ENCODE measurements at regions not wholly inside any gene's neighbourhood (a gene's known extent, or its start where the extent isn't known, plus 50 kb on each side); places are given as distances from the start of the nearest gene placed in this dataset.
"Not testable (repeated sequence)": the region's sequence is repeated elsewhere in the genome, so short reads cannot be mapped to it uniquely, and the experiment has no call there.

- no peak for DNase-seq (ENCODE audit: low read depth)
These were observed 79.1 kb downstream of the CTH start for GRCh38 chr1:70490153-70490552.

DNA sequence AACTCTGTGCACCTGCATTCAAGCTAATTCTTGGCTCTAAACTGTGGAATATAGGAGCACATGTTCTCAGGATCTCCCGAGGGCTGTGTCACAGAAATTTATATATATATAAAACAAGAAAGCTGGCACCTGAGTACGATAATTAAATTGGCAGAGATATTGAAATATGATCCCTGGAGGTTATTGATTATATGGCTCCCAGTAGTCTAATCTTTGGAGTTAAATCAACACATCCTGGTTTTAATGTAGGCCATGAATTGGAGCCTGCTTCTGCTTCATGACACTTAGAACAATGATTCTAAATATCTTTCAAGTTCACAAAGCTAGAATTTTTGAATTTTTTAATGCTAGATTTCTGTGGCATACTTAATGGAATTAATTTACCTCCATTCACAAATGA, 84.3 kb downstream of the CTH start:
- DNase-seq (ENCODE audit: low read depth): no peak

DNA sequence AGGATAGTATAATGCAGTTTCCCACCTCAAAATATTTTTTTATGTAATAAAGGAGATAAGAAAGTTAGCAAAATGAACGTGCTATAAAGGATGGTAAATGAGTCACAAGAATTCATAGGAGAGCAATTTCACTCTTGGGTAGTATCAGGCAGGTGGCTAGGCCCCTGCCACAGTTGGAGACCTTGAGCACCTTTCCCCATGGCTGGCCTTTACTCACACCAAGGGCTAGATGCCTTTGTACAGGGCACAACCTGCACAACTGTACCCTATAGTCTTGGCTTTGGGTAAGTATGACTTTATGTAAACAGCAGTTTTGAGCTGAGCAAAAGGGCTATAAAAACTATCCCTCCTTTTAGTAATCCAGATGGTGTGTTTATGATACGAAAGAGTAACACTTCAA, 85.1 kb downstream of the CTH start:
- no peak for DNase-seq (ENCODE audit: low read depth)

GRCh38 chr1:70497152-70497551, 86.1 kb downstream of the CTH start:
- no peak for DNase-seq (ENCODE audit: low read depth)

DNA sequence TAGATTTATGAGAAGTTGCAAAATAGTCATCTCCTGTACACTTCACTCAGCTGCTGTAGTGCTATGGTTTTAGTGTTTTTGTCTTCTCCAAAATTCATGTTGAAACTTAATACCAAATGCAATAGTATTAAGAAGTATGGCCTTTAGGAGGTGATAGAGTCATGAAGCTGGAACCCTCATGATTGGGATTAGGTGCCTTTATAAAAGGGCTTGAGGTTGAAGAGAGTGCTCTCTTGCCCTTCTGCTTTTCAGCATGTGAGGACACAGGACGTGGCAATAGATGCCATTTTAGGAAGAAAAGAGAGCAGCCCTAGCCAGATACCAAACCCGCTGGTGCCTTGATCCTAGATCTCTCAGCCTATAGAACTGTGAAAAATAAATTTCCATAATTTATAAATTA, 87.6 kb downstream of the CTH start:
- DNase-seq (ENCODE audit: low read depth): no peak

DNA sequence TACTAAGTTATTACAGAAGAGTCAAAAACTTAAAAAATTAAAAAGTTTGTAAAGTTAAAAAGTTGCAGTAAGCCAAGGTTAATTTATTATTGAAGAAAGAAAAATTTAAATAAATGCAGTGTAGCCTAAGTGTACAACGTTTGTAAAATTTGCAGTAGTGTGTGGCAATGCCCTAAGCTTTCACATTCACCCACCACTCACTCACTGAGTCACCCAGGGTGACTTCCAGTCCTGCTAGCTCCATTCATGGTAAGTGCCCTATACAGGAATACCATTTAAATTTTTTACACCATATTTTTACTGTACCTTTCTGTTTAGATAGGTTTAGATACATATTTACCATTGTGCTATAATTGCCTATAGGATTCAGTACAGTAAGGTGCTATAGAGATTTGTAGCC, 88.6 kb downstream of the CTH start:
- DNase-seq (ENCODE audit: low read depth): no peak

GRCh38 chr1:70503358-70503757, 92.3 kb downstream of the CTH start:
- DNase-seq (ENCODE audit: low read depth): peak; percentile 36

DNA sequence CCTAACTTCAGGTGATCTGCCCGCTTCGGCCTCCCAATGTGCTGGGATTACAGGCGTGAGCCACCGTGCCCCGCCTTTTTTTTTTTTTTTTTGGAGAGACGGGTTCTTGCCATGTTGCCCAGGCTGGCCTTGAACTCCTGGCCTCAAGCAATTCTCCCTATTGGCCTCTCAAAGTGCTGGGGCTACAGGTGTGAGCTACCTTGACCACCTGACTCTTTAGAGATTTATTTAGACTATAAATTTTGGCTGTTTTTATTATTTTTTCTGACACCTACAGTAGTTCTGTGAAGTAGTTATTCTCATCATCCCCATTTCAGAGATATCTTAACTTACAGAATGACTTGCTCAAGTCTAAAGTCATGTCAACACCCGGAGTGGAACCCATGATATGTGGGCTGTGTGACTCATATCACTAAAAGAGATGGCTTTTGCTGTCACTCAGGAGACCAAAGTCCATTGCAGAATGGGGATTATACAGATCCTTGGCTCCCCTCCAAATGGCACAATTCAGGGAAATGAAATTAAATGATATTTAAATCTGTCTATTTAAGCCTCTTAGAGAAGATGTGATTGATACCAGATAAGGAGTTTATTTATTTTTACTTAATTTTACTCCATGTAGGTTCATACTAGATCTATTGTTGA, 93.2 kb downstream of the CTH start:
- DNase-seq (ENCODE audit: low read depth): peak; percentile 58

DNA sequence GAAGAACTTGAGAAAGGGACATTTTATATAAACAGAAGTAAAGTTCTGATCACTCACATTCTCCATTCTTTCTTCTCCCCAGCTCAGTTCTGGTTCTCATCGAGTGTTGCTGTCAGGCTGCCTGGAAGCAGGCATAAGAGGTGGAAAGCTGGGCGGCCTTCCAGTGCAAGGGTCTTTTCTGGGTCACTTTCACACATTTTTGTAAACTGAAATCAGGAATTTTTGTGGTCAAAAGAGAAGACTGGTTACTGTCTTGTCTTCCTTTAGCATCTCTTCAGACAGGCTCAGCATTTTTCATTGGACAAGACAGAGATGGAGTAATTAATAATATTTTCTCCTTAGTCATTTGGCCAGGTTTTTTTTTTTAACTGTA, 93.7 kb downstream of the CTH start:
- DNase-seq (ENCODE audit: low read depth): peak; percentile 93

DNA sequence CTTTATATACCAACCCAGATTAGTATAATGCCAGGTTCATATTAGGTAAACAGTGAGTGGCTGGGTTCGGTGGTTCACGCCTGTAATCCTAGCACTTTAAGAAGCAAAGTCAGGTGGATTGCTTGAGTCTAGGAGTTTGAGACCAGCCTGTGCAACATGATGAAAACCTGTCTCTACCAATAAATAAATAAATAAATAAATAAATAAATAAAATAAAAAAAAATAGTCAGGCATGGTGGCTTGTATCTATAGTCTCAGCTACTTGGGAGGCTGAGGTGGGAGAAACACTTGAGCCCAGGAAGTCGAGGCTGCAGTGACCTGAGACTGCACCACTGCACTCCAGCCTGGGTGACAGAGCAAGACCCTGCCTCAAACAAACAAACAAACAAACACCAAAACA, 96.9 kb downstream of the CTH start:
- not testable (repeated sequence) for DNase-seq (ENCODE audit: low read depth)

DNA sequence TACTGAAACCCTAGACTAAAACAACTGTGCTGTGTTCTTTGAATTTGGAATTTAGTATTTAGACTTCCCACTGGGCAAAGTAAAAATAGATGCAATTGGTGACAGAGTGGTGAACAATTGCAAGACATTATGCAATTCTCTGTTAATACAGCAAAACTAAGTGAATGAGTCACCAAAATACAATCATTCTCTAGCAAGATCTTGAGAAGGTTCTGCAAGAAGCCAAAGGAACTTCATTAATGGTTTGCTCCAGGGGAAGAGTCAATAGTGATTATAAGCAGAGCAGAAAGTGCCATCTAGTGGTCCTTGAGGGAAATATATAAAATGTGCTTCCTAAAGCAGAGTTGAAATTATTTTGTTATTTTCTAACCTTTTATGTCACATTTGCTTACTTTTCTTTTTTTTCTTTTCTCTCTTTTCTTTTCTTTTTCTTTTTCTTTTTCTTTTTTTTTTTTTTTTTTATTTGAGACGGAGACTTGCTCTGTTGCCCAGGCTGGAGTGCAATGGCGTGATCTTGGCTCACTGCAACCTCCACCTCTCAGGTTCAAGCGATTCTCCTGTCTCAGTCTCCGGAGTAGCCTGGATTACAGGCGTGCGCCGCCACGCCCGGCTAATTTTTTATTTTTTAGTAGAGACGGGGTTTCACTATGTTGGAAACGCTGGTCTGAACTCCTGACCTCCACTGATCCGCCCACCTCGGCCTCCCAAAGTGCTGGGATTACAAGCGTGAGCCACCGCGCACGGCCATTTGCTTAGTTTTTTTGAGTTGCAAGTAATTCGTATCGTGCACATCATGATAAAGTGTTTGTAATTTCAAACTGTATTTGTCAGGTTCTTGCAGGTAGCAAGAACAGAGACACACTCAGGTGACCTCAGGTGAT, 99.2 kb downstream of the CTH start:
- DNase-seq (ENCODE audit: low read depth): peak; percentile 97

GRCh38 chr1:70517444-70517843, 106.4 kb downstream of the CTH start:
- DNase-seq (ENCODE audit: low read depth): no peak

GRCh38 chr1:70518106-70518505, 107.0 kb downstream of the CTH start:
- DNase-seq (ENCODE audit: low read depth): no peak

DNA sequence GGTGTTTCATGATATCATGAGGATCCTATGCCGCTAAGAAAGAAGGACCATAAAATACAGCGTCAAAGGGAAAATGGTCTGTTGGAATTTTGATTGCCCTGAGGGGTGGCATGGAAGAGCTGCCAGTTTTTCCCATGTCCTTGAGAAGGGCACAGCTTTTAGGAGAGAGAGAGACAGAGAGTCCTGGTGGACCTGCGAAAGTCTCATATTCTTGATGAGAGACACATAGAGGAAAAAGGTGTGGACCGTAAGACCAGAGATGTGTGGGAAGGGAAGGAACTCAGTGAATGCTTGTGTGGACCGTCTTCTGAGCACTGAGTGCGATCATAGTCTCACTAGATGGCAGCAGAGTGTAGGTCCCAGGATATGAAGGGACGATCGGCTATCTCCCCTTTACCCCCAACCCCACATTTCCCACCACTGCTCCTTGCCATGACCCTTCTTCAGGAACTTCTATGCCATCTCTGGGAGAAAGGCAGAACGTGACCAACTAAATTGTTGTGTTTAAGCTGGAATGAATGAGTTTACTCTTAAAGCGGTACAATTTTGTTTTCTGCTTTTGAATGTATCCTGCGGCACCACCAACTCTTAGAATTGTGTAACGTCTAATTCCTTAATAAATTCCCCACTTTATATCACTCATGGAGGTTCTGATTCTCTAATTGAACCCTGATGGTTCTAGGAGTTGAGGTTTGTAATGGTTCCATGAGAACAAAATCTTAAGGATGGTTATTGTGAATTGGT, 117.7 kb downstream of the CTH start:
- peak; percentile 37 for DNase-seq (ENCODE audit: low read depth)

DNA sequence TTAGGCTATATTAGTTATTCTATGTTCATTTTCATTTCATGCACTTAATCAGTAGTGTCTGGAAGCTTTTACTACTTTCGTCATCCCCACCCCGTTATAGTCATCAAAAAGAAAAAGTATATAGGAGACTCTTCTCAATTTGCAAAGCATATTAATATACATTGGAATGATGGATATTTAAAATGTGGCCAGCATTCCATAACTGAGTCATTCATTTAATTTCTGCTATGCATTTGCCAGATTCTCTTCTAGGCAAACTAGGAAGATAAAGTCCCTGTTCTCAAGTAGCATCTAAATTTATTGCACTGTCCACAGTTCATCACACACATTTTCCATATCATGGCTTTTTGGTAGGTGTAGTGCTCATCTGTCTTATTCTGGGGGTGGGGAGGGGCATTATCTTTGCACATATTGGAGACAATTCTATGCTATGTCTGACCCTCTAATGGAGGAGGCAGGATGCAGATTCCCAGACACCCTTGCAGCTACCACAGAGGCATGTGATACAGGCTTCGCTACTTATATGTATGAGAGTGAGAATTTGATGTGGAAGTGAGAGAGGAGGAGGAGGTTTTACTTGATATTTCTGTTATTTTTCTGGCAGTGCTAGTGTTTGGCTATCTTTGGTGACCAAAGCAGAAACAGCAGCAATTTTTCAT, 125.8 kb downstream of the CTH start:
- peak; percentile 1 for DNase-seq (ENCODE audit: low read depth)

- no peak for DNase-seq (ENCODE audit: low read depth)
These were observed 126.7 kb downstream of the CTH start for GRCh38 chr1:70537788-70538187.

GRCh38 chr1:70542030-70542429, 131.0 kb downstream of the CTH start:
- no peak for DNase-seq (ENCODE audit: low read depth)

GRCh38 chr1:70542856-70543255, 131.8 kb downstream of the CTH start:
- DNase-seq (ENCODE audit: low read depth): no peak

DNA sequence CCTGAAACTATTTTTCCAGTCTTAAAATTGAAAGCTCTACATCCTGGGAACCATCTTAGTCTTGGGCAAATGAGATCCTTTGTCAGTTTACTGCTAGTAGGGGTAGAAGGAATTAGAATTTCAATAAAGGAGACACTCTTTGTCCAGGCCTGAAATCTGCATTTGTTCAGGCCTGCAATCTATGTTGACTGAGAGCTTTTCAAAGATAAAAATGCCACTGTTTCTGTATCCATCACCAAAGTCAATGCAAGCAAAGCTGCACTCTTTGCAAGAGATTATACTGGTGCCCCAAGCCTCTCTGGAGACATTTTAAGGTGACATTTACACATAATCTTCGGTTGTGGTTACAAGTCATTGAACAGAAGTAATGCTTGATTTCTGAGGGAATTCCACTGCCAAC, 135.7 kb downstream of the CTH start:
- no peak for DNase-seq (ENCODE audit: low read depth)

- no peak for DNase-seq (ENCODE audit: low read depth)
These were observed 141.8 kb downstream of the CTH start for GRCh38 chr1:70552662-70553566.

DNA sequence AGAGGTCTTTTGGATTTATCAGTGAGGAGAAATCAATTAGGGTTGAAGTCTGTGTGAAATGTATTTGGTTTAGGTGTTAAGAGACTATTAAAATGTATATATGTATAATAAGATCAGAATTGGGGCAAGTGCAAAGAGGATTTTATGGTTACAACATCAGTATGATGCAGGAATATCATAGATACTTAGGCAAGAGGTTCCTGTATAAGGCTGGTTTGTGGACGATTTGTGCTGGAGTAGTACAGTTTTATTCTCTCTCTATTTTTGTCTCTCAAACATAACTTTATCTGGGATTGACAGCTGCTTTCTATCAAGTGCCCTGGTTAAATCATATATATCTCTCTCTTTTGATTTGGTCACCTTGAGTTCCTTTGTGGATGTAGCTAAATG, 142.5 kb downstream of the CTH start:
- DNase-seq (ENCODE audit: low read depth): no peak
